ENCODE measurements at regions not wholly inside any gene's neighbourhood (a gene's known extent, or its start where the extent isn't known, plus 50 kb on each side); places are given as distances from the start of the nearest gene placed in this dataset.

DNA sequence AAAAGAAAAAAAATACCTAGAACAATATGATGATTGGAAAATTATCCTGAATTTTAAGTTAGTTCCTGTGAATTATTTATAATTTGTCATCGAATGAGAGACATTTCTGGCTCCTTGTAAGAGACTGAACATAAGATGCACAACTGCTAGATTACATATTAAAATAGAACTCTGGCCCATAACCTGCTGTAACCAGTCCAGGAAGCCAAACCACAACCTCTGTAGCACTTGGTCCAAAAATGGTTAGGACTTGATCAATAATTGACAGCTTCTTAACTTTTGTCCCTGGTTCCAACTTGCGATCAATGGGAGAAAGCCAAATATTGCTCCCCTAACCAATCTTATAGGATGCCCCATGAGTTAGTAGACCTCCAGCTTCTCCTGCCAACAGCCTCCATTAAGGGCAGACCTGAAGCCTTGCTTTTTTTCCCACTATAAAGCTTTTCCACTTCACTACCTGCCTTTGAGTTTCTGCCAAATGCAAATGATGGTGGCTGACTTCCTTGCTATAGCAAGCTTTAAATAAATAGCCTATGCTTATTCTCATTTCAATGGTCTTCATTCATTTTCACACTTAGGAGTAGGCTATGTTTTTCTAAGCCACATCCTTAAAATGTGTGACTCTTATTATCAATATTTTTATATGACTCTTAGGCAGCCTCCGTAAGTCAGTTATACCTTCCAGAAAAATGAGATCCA lies 224.0 kb upstream of the ARHGEF26 start:
- Histone ChIP-seq H3K9me3 (ENCODE audit: control insufficient read depth in 1 of 2, low read length in 2 of 2) (no peaks in the 10 kb centered on the region), H3K27ac (ENCODE audit: low read length) (no peak overlapping the region), H3K27me3 (ENCODE audit: low read depth, low read length) (no peaks in the 10 kb centered on the region), H3K4me3 (ENCODE audit: low read depth in 1 of 2, low read length in 2 of 2) (no peak overlapping the region), H3K36me3 (ENCODE audit: control insufficient read depth in 1 of 2, insufficient read depth in 2 of 2, low read length in 2 of 2) (no peaks in the 10 kb centered on the region), H3K4me1 (ENCODE audit: control insufficient read depth in 1 of 2, insufficient read depth in 2 of 2, low read length in 2 of 2) (peaks cover 0 to 3% of the 10 kb centered on the region in 2 donors)

DNA sequence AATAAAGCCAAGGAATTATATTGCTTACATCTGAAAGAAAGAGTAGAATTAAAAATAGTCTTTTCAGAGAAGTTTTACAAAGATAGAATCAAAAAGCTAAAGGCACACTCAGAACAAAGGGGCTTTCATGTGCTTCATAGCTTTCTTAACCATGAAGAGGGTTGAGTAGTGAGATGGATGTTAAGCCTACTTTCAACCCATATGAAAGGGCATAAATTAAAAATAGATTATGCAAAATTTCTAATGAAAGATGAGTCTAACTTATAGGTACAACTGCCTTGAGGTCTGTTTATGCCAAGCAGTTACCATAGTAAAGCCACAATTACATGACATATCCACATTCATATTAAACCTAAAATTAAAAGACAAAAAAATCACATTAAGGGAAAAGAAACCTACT lies 223.3 kb upstream of the ARHGEF26 start:
- Histone ChIP-seq H3K4me1 (ENCODE audit: control insufficient read depth in 1 of 2, insufficient read depth in 2 of 2, low read length in 2 of 2) (no peaks in the 10 kb centered on the region), H3K27ac (ENCODE audit: low read length) (no peak overlapping the region), H3K9me3 (ENCODE audit: control insufficient read depth in 1 of 2, low read length in 2 of 2) (no peaks in the 10 kb centered on the region), H3K4me3 (ENCODE audit: low read depth in 1 of 2, low read length in 2 of 2) (no peak overlapping the region), H3K27me3 (ENCODE audit: low read depth, low read length) (no peaks in the 10 kb centered on the region), H3K36me3 (ENCODE audit: control insufficient read depth in 1 of 2, insufficient read depth in 2 of 2, low read length in 2 of 2) (no peaks in the 10 kb centered on the region)

DNA sequence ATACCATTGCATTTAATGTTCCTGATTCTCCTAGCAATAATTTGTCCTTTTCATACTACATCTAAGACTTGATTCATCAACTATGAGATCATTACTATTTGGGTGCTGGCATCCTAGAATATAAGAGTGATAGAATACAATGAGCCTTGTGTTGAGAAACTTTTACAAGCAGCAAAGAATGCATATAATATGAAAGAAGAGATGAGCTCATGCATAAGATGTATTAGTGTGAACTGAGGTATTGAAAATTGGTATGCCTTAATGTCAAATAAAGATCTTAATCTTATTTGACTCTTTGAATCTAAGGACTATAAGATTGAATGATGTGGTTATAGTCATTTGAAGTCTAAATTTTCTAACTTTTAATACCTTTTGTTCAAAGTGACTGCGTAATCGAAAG lies 220.0 kb upstream of the ARHGEF26 start:
- no peaks in the 10 kb centered on the region for H3K9me3 ChIP-seq (ENCODE audit: control insufficient read depth in 1 of 2, low read length in 2 of 2)
- H3K27ac ChIP-seq (ENCODE audit: low read length): no peak overlapping the region
- no peaks in the 10 kb centered on the region for H3K4me1 ChIP-seq (ENCODE audit: control insufficient read depth in 1 of 2, insufficient read depth in 2 of 2, low read length in 2 of 2)
- no peaks in the 10 kb centered on the region for H3K36me3 ChIP-seq (ENCODE audit: control insufficient read depth in 1 of 2, insufficient read depth in 2 of 2, low read length in 2 of 2)
- H3K27me3 ChIP-seq (ENCODE audit: low read depth, low read length): no peaks in the 10 kb centered on the region
- no peak overlapping the region for H3K4me3 ChIP-seq (ENCODE audit: low read depth in 1 of 2, low read length in 2 of 2)

DNA sequence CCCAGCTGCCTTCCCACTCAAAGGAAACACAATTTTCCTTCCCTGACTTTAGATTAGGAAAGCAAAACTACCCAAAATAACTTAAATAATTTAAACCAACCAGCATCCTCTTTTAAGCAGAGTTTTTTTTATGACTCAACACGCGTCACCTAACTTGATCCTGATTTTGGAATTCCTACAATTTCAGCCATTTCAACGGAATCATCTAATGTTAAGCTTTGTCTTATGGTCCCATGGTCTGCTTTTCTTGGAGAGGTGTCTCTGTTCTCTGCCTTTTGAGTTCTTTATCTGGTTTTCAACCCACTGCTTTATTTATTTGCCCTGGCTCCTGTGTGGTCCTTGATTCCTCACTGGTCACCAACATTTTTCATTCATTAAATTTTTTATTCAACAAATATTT lies 219.2 kb upstream of the ARHGEF26 start:
- Histone ChIP-seq H3K4me1 (ENCODE audit: control insufficient read depth in 1 of 2, insufficient read depth in 2 of 2, low read length in 2 of 2) (no peaks in the 10 kb centered on the region), H3K9me3 (ENCODE audit: control insufficient read depth in 1 of 2, low read length in 2 of 2) (no peaks in the 10 kb centered on the region), H3K27me3 (ENCODE audit: low read depth, low read length) (no peaks in the 10 kb centered on the region), H3K27ac (ENCODE audit: low read length) (no peak overlapping the region), H3K4me3 (ENCODE audit: low read depth in 1 of 2, low read length in 2 of 2) (no peak overlapping the region), H3K36me3 (ENCODE audit: control insufficient read depth in 1 of 2, insufficient read depth in 2 of 2, low read length in 2 of 2) (no peaks in the 10 kb centered on the region)

DNA sequence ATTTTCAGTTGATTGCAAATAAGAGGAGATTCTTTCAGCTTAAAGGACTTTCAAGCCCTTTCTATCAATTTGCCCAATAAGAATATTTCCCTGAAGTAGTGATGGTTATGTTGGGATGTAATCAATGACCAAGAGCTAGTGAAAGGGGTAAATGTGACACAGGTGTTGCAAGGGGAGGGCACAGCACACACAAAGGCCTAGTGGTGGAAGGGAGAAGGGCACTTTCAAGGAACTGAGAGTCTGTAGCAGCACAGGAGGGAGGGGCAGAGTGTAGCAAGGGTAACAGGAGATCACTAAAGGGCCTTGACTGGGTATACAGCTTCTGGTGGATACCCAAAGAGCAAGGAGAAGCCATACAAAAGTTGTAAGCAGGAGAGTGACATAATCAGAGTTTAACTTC lies 217.8 kb upstream of the ARHGEF26 start:
- Histone ChIP-seq H3K27ac (ENCODE audit: low read length) (no peak overlapping the region), H3K9me3 (ENCODE audit: control insufficient read depth in 1 of 2, low read length in 2 of 2) (no peaks in the 10 kb centered on the region), H3K27me3 (ENCODE audit: low read depth, low read length) (no peaks in the 10 kb centered on the region), H3K36me3 (ENCODE audit: control insufficient read depth in 1 of 2, insufficient read depth in 2 of 2, low read length in 2 of 2) (no peaks in the 10 kb centered on the region), H3K4me1 (ENCODE audit: control insufficient read depth in 1 of 2, insufficient read depth in 2 of 2, low read length in 2 of 2) (no peaks in the 10 kb centered on the region), H3K4me3 (ENCODE audit: low read depth in 1 of 2, low read length in 2 of 2) (no peak overlapping the region)

DNA sequence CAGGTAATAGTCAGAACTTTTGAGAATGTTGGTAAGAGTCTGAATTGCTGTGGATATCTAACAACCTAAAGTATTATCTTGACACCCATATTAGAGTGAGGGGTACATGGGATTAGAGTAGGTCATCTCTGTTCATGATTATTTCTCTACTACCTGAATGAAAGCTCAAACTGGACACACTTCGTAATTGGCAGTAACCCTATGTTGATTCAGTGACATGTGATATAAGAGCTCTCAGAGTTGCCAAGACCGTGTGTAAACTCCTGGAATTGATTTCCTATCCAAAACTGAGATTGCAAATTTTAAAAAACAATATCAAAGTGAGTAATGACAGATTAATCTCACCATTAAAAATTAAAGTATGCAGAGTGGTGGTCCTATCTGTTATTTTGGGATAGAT lies 214.8 kb upstream of the ARHGEF26 start:
- Histone ChIP-seq H3K36me3 (ENCODE audit: control insufficient read depth in 1 of 2, insufficient read depth in 2 of 2, low read length in 2 of 2) (no peaks in the 10 kb centered on the region), H3K9me3 (ENCODE audit: control insufficient read depth in 1 of 2, low read length in 2 of 2) (no peaks in the 10 kb centered on the region), H3K4me3 (ENCODE audit: low read depth in 1 of 2, low read length in 2 of 2) (no peak overlapping the region), H3K27ac (ENCODE audit: low read length) (no peak overlapping the region), H3K27me3 (ENCODE audit: low read depth, low read length) (no peaks in the 10 kb centered on the region), H3K4me1 (ENCODE audit: control insufficient read depth in 1 of 2, insufficient read depth in 2 of 2, low read length in 2 of 2) (no peaks in the 10 kb centered on the region)

DNA sequence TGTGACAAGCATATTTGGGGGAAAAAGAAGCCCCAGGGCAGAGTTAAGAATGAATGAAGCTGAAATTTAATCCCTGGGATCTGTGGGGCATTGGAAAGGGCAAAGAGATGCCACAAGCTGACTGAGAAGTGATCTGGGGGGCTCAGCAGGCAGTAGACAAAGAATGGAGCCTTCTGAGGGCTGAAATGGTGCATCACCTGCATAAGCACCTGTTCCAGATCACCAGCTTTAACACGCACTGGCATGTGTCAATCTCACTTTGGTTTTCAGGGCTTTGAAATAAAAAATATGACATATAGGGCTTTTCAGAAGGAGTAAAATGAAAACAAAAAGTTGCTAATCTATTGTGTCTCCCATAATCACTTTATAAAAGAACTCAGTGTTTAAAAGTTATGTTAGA lies 210.8 kb upstream of the ARHGEF26 start:
- Histone ChIP-seq H3K4me1 (ENCODE audit: control insufficient read depth in 1 of 2, insufficient read depth in 2 of 2, low read length in 2 of 2) (no peaks in the 10 kb centered on the region), H3K4me3 (ENCODE audit: low read depth in 1 of 2, low read length in 2 of 2) (no peak overlapping the region), H3K36me3 (ENCODE audit: control insufficient read depth in 1 of 2, insufficient read depth in 2 of 2, low read length in 2 of 2) (no peaks in the 10 kb centered on the region), H3K27me3 (ENCODE audit: low read depth, low read length) (no peaks in the 10 kb centered on the region), H3K27ac (ENCODE audit: low read length) (no peak overlapping the region), H3K9me3 (ENCODE audit: control insufficient read depth in 1 of 2, low read length in 2 of 2) (no peaks in the 10 kb centered on the region)

DNA sequence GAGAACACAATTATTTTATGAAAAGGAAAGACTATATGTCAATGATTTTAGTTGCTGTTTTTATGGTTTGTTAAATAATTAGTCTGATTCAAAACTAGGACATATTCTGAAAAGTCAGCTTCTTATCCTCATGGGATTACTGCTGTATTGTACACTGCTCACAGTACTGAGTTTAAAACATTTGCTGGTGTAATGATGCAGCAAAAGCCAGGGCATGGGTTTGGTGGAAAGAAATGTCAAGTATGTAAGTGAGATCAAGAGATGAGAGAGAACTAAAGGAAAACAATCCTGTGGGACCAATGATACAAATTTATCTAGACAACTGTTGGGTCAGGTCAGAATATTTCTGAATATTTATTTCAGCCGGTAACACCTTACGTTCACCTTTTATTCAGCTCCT lies 210.1 kb upstream of the ARHGEF26 start:
- Histone ChIP-seq H3K27ac (ENCODE audit: low read length) (no peak overlapping the region), H3K36me3 (ENCODE audit: control insufficient read depth in 1 of 2, insufficient read depth in 2 of 2, low read length in 2 of 2) (no peaks in the 10 kb centered on the region), H3K4me1 (ENCODE audit: control insufficient read depth in 1 of 2, insufficient read depth in 2 of 2, low read length in 2 of 2) (no peaks in the 10 kb centered on the region), H3K27me3 (ENCODE audit: low read depth, low read length) (no peaks in the 10 kb centered on the region), H3K4me3 (ENCODE audit: low read depth in 1 of 2, low read length in 2 of 2) (no peak overlapping the region), H3K9me3 (ENCODE audit: control insufficient read depth in 1 of 2, low read length in 2 of 2) (no peaks in the 10 kb centered on the region)

DNA sequence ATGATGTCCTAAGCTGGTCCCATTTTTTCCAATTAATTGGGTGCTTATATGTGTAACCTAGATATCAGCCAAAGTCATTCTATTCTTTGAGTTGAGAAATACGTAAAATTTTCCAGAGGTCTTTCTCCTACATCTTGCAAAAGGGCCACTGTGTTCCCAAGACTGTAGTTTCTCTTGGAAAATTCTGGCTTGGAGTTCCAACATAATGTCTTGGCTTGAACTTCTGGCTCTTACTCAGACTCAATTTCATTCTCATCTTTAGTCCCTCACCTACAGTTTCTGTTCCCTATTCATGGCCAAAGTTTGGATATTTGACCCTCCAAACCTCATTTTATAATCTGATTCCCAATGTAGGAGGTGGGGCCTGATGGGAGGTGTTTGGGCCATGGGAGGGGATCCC lies 201.4 kb upstream of the ARHGEF26 start:
- Histone ChIP-seq H3K4me1 (ENCODE audit: control insufficient read depth in 1 of 2, insufficient read depth in 2 of 2, low read length in 2 of 2) (no peaks in the 10 kb centered on the region), H3K9me3 (ENCODE audit: control insufficient read depth in 1 of 2, low read length in 2 of 2) (peaks cover 0 to 2% of the 10 kb centered on the region in 2 donors), H3K27me3 (ENCODE audit: low read depth, low read length) (no peaks in the 10 kb centered on the region), H3K27ac (ENCODE audit: low read length) (no peak overlapping the region), H3K4me3 (ENCODE audit: low read depth in 1 of 2, low read length in 2 of 2) (no peak overlapping the region), H3K36me3 (ENCODE audit: control insufficient read depth in 1 of 2, insufficient read depth in 2 of 2, low read length in 2 of 2) (no peaks in the 10 kb centered on the region)

DNA sequence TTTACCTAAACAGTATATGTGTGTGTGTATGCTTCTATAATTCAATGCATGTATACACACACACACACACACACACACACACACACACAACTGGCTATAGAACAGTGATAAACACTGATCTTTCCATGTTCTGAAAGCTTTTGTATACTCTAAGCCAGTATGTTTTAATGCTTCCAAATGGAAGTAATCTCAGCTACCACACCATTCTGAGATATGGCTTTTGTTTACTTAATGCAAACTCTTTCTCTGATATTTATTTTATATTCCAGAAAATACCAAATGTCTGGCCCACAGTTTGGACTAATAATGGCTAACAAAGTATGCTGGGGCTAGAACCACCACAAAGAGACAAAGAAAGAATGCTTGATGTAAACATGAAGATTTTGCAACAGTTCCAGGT lies 199.4 kb upstream of the ARHGEF26 start:
- no peaks in the 10 kb centered on the region for H3K36me3 ChIP-seq (ENCODE audit: control insufficient read depth in 1 of 2, insufficient read depth in 2 of 2, low read length in 2 of 2)
- H3K27ac ChIP-seq (ENCODE audit: low read length): no peak overlapping the region
- H3K27me3 ChIP-seq (ENCODE audit: low read depth, low read length): no peaks in the 10 kb centered on the region
- H3K9me3 ChIP-seq (ENCODE audit: control insufficient read depth in 1 of 2, low read length in 2 of 2): peaks cover 0 to 2% of the 10 kb centered on the region in 2 donors
- no peaks in the 10 kb centered on the region for H3K4me1 ChIP-seq (ENCODE audit: control insufficient read depth in 1 of 2, insufficient read depth in 2 of 2, low read length in 2 of 2)
- no peak overlapping the region for H3K4me3 ChIP-seq (ENCODE audit: low read depth in 1 of 2, low read length in 2 of 2)

DNA sequence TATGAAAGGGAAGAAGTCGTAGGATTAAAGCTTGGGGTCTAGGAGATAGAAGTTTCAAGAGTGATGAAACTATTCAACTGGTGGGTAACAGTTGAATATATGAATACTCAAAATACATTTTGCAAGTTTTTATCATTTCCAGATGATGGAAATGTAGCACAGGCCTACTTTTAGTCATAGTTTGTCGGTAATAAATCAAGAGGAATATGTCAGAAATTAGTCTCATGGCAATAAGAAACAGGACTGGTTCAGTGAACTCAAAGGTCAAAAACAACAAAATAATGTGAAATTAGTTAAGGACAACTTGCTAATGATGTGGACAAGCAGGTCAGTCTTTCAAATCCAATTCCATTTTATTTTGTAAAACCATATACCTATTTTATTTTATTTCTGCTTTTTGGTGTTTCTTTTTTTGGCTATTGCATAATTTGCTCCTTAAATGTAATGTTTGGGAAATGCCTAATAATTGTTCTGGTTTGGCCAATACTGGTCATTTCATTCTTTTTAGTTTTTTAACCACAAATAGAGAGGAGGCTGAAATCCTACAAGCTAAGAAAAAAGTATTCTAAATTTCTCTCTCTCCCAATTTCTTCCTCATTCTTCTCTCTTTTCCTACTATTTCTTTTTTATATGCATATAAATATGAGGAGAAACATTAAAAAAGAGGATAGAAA lies 195.2 kb upstream of the ARHGEF26 start:
- H3K4me1 ChIP-seq (ENCODE audit: control insufficient read depth in 1 of 2, insufficient read depth in 2 of 2, low read length in 2 of 2): no peaks in the 10 kb centered on the region
- no peak overlapping the region for H3K4me3 ChIP-seq (ENCODE audit: low read depth in 1 of 2, low read length in 2 of 2)
- no peak overlapping the region for H3K27ac ChIP-seq (ENCODE audit: low read length)
- no peaks in the 10 kb centered on the region for H3K9me3 ChIP-seq (ENCODE audit: control insufficient read depth in 1 of 2, low read length in 2 of 2)
- H3K27me3 ChIP-seq (ENCODE audit: low read depth, low read length): no peaks in the 10 kb centered on the region
- no peaks in the 10 kb centered on the region for H3K36me3 ChIP-seq (ENCODE audit: control insufficient read depth in 1 of 2, insufficient read depth in 2 of 2, low read length in 2 of 2)

DNA sequence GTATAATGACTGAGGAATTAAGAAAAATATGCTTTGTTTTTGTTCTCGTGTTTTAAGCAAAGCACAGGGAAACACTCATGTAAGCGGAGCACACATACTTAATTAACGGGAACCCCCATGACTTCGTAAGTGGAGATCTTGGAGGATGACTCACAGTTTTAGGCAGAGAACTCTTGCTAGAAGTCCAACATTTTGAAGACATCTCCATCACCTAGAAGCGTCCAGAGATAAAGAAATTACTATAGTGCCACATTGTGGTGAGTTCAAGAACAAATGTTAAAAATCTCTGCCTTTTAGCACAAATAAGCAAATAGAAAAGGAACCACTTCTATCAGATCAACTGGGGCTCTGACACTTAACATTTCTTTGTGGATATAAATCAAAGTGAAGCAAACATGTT lies 194.1 kb upstream of the ARHGEF26 start:
- Histone ChIP-seq H3K27me3 (ENCODE audit: low read depth, low read length) (no peaks in the 10 kb centered on the region), H3K4me1 (ENCODE audit: control insufficient read depth in 1 of 2, insufficient read depth in 2 of 2, low read length in 2 of 2) (no peaks in the 10 kb centered on the region), H3K9me3 (ENCODE audit: control insufficient read depth in 1 of 2, low read length in 2 of 2) (no peaks in the 10 kb centered on the region), H3K4me3 (ENCODE audit: low read depth in 1 of 2, low read length in 2 of 2) (no peak overlapping the region), H3K36me3 (ENCODE audit: control insufficient read depth in 1 of 2, insufficient read depth in 2 of 2, low read length in 2 of 2) (no peaks in the 10 kb centered on the region), H3K27ac (ENCODE audit: low read length) (no peak overlapping the region)

Measured in muscle layer of duodenum (tissue), 2 donors.